Hematopoietic multipotent progenitor cell treated with erythropoietin and hydrocortisone succinate and interleukin-3 and kit ligand, for 8 days (in vitro differentiated cells): ENCODE measurements at regions not wholly inside any gene's neighbourhood (a gene's known extent, or its start where the extent isn't known, plus 50 kb on each side); places are given as distances from the start of the nearest gene placed in this dataset.

Source experiments
- DNase-seq: peaks from one replicate; pipeline ENCODE4 v3.0.0-alpha.2; 2015

- DNase-seq, result peak; percentile 1
Measured at GRCh38 chr6:127641905-127642304, 64.9 kb downstream of the C6orf58 start.
